ENCODE measurements at regions not wholly inside any gene's neighbourhood (a gene's known extent, or its start where the extent isn't known, plus 50 kb on each side); places are given as distances from the start of the nearest gene placed in this dataset.

DNA sequence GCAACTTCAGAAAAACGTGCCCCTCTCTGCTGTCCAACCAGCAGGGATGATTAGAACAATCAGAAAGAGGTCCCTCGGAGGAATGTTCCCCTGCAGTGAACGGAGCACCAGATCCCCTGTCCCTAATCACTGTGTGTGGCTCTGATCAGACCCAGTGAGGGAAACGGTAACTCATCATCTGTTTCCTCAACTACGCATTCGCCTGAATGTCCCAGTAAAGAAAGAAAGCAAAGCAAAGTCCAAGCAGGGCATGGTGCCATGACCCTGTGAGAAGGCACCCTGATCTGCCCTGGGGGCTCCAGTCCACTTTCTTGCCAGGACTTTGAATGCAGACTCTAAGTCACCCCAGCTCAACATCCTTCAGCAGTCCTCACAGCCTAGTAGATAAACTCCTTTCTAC is 149.2 kb downstream of the LY86 start:
- Histone ChIP-seq H3K27me3 (no peaks in the 10 kb centered on the region), H3K4me3 (peak overlapping the region in 1 of 4 donors; percentile 43), H3K9me3 (no peaks in the 10 kb centered on the region), H3K36me3 (no peaks in the 10 kb centered on the region), H3K4me1 (no peaks in the 10 kb centered on the region), H3K27ac (peak overlapping the region in 1 of 4 donors; percentile 15)
- no peak for DNase-seq
- TF ChIP-seq POLR2A (IDR thresholded peaks at IDR 0.05) = no peak
- TF ChIP-seq, protein P1, sequence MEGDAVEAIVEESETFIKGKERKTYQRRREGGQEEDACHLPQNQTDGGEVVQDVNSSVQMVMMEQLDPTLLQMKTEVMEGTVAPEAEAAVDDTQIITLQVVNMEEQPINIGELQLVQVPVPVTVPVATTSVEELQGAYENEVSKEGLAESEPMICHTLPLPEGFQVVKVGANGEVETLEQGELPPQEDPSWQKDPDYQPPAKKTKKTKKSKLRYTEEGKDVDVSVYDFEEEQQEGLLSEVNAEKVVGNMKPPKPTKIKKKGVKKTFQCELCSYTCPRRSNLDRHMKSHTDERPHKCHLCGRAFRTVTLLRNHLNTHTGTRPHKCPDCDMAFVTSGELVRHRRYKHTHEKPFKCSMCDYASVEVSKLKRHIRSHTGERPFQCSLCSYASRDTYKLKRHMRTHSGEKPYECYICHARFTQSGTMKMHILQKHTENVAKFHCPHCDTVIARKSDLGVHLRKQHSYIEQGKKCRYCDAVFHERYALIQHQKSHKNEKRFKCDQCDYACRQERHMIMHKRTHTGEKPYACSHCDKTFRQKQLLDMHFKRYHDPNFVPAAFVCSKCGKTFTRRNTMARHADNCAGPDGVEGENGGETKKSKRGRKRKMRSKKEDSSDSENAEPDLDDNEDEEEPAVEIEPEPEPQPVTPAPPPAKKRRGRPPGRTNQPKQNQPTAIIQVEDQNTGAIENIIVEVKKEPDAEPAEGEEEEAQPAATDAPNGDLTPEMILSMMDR (IDR thresholded peaks at IDR 0.05) = no peak

DNA sequence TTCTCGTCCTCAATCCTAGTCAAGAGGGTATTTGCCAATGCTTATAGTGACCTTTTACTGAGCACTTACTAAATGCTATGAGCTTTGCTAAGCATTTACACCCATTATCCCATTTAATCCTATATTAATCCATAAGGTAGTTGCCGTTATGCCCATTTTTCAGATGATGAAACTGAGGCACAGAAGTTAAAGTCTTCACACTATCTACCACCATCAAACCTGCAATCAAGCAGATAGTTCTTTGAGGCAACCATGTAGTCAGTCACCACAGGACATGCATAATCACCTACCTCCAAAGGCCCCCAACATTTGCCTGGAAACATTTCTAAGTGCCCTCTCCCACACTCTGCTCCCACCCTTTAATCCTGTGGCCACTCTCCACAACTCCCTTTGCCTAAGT is 149.6 kb downstream of the LY86 start:
- no peak for DNase-seq
- Histone ChIP-seq H3K27me3 (no peaks in the 10 kb centered on the region), H3K36me3 (no peaks in the 10 kb centered on the region), H3K27ac (no peak overlapping the region), H3K4me1 (no peaks in the 10 kb centered on the region), H3K9me3 (no peaks in the 10 kb centered on the region), H3K4me3 (no peak overlapping the region)
- TF ChIP-seq, protein P1 (IDR thresholded peaks at IDR 0.05) = no peak
- TF ChIP-seq POLR2A (IDR thresholded peaks at IDR 0.05) = no peak

DNA sequence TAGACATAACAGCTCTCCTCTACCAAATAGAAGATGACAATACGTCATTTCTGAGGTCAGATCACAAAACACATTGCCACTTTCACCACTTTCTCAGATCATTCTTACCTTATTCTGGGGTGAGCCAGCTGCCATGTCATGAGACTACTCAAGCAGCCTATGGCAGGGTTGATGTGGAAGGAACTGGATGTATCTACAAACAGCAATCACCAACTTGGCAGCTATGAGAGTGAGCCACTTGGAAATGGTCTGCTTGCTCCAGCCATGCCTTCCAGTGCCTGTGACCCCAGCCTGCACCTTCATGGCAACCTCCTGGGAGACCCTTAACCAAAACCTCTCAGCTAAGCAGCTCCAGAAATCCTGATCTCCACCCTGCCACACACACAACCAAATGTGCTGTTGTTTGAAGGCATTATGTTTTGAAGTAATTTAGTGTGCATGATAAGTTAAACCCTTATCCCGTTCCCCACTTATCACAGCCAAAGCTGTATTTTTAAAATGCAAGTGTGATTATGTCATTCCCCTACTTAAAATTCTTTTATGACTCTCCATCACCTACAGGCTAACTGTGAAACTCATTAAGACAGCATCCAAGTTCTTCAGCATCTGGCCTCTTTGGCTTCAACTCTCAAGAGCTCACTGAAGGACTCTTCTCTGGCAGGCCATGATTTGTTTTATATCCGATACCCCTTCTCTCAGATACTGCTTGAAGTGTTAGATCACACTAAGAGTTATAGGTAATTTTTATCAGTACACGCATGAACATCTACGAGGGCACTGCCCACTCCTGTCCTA is 150.6 kb downstream of the LY86 start:
- Histone ChIP-seq H3K4me3 (no peak overlapping the region), H3K27ac (no peak overlapping the region), H3K36me3 (no peaks in the 10 kb centered on the region), H3K27me3 (no peaks in the 10 kb centered on the region), H3K4me1 (no peaks in the 10 kb centered on the region), H3K9me3 (no peaks in the 10 kb centered on the region)
- no peak for DNase-seq
- TF ChIP-seq, protein P1 (IDR thresholded peaks at IDR 0.05) = no peak
- no peak for TF ChIP-seq POLR2A (IDR thresholded peaks at IDR 0.05)

DNA sequence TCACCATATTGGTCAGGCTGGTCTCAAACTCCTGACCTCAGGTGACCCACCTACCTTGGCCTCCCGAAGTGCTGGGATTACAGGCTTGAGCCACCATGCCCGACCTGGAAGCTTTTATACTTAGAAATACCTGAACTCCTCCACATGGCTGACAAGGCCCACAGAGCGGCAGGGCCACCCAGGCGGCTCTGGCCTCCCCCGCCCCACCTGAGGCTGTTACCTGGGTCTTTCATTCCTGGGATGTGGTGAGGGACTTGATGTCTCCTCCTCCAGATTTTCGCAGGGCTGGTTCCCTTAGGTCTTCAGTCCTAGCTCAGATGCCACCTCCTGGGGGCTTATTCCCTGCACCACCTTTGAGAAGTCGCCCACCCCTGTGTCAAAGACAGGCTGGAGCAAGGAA is 152.1 kb downstream of the LY86 start:
- Histone ChIP-seq H3K27me3 (no peaks in the 10 kb centered on the region), H3K27ac (no peak overlapping the region), H3K4me1 (no peaks in the 10 kb centered on the region), H3K36me3 (no peaks in the 10 kb centered on the region), H3K4me3 (no peak overlapping the region), H3K9me3 (no peaks in the 10 kb centered on the region)
- DNase-seq = no peak
- TF ChIP-seq, protein P1 (IDR thresholded peaks at IDR 0.05) = no peak
- TF ChIP-seq POLR2A (IDR thresholded peaks at IDR 0.05) = no peak

DNA sequence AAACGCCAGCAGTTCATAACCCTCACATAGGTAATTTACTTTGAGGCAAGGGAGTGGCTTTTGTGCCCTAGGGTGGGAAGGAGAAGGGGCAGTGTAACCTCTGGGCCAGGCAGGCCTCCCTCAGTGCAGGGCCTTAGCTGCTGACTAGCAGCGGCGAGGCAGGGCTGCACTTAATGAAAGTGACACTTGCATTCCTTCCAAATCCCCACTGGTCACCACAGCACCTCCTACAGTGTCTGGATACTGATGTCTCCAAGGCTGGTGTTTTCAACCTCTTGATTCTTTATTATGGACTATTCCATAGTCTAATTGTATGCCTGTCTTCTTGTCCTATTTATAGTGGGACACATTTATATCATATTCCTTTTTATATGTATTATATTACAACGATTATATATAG is 152.7 kb downstream of the LY86 start:
- H3K4me3 ChIP-seq = no peak overlapping the region
- H3K9me3 ChIP-seq = no peaks in the 10 kb centered on the region
- H3K27ac ChIP-seq = no peak overlapping the region
- DNase-seq = no peak
- no peaks in the 10 kb centered on the region for H3K27me3 ChIP-seq
- no peaks in the 10 kb centered on the region for H3K4me1 ChIP-seq
- TF ChIP-seq, protein P1 (IDR thresholded peaks at IDR 0.05) = no peak
- TF ChIP-seq POLR2A (IDR thresholded peaks at IDR 0.05) = no peak
- no peaks in the 10 kb centered on the region for H3K36me3 ChIP-seq
